GM18907 (cell line): ENCODE measurements at regions not wholly inside any gene's neighbourhood (a gene's known extent, or its start where the extent isn't known, plus 50 kb on each side); places are given as distances from the start of the nearest gene placed in this dataset.

Source experiments
- ATAC-seq: cut with Tn5 transposase; IDR thresholded peaks from one replicate; pipeline ENCODE4 v1.9.1; 2021; ENCODE audit warnings: mild to moderate bottlenecking, moderate library complexity; ENCODE audit not compliant: unreplicated experiment

DNA sequence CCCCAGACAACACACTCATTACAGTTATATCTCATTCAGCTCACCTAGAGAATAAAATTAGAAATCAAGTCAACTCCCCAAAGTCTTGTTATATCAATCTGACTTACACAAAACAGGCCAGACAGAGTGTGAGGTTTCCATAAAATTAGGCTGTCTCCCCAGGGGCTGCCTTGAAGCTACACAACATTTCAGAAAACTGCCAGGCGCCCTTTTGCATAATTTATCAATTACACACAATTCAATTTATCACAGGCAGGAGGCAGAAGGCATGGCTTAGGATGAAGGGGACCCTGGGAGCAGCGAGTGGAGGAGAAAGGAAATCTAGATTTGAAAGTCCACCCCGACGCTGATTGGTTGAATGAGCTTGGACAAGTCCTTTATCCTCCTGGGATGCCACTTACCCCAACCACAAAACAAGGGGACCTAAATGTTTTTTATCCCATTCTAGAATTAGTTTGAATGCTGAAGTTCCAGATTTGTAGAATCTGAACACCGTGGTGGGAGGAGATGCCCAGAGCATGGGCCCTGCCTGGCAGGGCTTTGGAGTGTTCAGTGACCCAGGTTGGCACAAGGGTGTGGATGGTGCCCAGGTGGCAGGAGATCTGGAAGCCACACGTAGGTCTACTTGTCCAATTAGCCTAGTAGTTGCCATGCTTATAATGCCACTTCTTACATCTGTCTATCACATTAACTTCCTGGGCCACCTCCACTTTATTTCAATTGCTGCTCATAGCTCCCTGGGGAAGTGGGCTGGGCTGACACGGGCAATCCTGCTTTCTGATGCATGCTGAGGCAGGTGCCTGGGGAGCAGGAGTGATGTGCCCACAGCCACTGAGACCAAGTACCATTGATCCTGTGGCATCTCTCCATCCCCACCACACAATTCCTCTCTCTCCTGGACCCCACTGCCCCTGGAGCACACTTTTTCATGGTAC lies 119.8 kb upstream of the TLE3 start:
- no peak for ATAC-seq

- ATAC-seq, result no peak
Observed at GRCh38 chr15:70215951-70216350, 118.2 kb upstream of the TLE3 start.

GRCh38 chr15:70214941-70215635 lies 117.4 kb upstream of the TLE3 start:
- no peak for ATAC-seq

GRCh38 chr15:70214276-70214675 lies 116.6 kb upstream of the TLE3 start:
- ATAC-seq, result no peak

GRCh38 chr15:70213794-70214193 lies 116.1 kb upstream of the TLE3 start:
- no peak for ATAC-seq

DNA sequence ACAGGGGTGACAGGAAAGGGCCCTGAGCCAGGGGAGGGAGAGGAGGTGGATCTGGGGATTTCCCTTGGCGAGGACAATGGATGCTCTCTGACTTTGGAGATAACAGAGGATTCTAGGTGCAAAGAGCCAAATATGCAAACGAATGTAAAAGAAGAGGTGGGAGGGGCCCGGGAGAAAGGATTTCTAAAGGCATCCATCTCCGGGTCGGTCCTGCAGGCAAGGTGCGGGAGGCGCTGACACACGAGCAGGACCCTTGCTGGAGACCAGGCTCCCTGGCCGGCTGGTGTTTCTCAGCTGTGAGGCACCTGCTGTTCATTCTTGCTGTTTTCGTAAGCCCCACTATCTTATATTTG lies 115.2 kb upstream of the TLE3 start:
- ATAC-seq, result no peak

GRCh38 chr15:70212286-70212962 lies 114.7 kb upstream of the TLE3 start:
- no peak for ATAC-seq

DNA sequence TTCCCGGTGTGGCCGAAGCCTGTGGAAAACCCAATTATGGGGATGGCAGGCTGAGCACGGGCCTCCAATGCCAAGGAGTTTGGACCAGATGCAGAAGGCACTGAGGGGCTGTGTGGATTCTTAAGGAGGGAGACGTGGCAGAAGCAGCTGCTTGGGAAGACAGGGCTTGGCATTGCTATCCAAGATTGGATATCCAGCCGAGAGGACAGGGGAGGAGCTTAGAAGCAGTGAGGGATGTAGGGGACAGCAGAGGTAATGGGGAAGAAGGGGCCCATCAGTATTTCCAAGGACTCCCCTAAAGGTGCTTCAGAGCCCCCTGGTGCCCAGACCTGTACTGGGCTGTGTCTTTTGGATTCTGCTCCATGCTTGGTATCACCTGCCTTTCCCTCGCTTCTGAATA lies 112.8 kb upstream of the TLE3 start:
- ATAC-seq, result no peak

GRCh38 chr15:70210076-70210475 lies 112.4 kb upstream of the TLE3 start:
- ATAC-seq, result no peak

- ATAC-seq, result no peak
Observed at GRCh38 chr15:70209499-70209898, 111.8 kb upstream of the TLE3 start.

DNA sequence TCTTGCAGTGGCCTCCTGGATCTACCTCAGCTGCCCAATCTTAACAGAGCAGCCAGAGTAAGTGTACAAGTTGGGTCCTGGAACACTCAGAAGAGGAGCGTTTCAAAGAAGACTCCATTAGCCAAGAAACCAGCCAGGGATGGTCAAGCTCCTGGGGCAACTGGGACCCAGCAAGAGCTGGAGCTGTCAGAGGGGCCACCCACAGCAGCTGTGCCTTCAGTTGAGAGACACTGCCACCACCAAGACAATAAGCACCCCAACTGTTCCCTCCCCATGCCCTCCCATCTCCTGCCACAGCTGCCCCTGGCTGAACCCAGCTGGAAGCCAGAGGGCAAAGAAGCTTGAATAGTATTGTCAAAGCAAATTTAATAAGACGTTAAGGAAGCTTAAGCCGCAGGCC lies 110.6 kb upstream of the TLE3 start:
- ATAC-seq, result no peak

GRCh38 chr15:70206668-70207067 lies 109.0 kb upstream of the TLE3 start:
- ATAC-seq, result no peak

DNA sequence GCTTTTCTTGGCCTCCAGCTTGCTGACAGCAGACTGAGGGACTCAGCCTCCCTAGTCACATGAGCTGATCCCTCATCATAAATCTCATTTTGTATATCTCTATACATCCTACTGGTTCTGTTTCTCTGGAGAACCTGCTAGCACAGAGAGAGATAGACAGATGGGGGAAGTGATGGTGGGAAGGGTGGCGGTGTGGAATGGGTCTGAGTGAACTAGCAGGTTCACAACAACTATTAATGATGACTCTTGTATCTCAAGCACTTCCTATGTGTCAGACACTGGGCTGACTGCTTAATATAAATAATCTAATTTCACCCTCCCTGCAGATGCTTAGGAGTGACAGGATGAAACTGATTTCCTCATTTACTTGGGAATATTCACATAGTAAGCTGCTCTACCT lies 106.9 kb upstream of the TLE3 start:
- no peak for ATAC-seq

DNA sequence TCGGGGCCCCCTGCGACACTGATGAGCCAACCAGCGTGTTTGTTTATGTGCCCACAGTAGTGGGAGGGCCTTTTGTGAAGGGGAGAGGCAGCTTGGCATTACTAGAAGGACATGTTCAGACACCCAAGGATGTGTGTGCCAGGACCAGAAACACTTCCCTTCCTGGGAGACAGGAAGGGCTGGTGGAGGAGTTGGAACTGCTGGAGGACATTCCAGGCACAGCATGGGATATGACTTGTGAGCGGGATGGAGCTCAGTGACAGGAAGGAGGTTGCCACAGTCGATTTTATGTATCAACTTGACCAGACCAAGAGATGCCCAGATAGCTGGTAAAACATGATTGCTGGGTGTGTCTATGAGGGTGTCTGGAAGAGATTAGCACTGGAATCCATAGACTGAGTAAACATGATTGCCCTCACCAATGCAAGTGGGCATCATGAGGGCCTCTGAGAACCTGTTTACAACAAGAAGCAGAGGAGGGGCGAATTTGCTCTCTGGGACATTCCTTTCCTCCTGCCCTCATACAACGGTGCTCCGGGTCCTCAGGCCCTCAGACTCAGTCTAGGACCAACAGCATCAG lies 106.4 kb upstream of the TLE3 start:
- no peak for ATAC-seq

DNA sequence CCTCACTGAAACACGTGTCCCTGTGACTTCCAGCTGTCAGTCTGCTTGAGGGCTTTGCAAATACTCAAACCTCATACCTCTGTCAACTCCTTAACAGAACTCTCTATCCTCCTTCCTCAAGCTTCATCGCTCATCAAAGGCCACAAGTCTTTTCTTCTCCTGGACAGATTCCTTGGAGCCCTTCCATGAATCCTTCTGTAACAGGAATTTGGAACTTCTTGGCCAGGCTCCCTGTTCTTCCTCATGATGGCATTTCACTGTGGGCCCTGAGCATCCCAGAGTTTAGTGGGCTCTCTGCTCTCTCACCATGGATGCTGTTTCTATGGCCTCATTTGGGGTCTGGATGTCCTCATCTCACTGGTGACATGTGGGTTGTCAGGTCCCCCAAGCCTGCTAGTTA lies 105.0 kb upstream of the TLE3 start:
- ATAC-seq, result no peak

- ATAC-seq, result no peak
Observed at GRCh38 chr15:70201425-70201775, 103.7 kb upstream of the TLE3 start.

GRCh38 chr15:70200511-70201424 lies 103.1 kb upstream of the TLE3 start:
- ATAC-seq, result no peak

- no peak for ATAC-seq
Observed at GRCh38 chr15:70199540-70200410, 102.1 kb upstream of the TLE3 start.

- no peak for ATAC-seq
Observed at GRCh38 chr15:70199124-70199482, 101.4 kb upstream of the TLE3 start.
